ENCODE measurements at regions not wholly inside any gene's neighbourhood (a gene's known extent, or its start where the extent isn't known, plus 50 kb on each side); places are given as distances from the start of the nearest gene placed in this dataset.

GRCh38 chr10:120111628-120112027 is 219.1 kb downstream of the SEC23IP start:
- Mint-ChIP-seq H3K36me3 (ENCODE audit: low read depth) (no peaks in the 10 kb centered on the region), H3K27me3 (ENCODE audit: insufficient read depth) (no peaks in the 10 kb centered on the region), H3K9me3 (peaks cover 8% of the 10 kb centered on the region; the same call in 1 of the 2 replicates), H3K4me3 (no peak overlapping the region), H3K27ac (no peak overlapping the region), H3K4me1 (ENCODE audit: low read depth) (no peaks in the 10 kb centered on the region)
- no peak for DNase-seq
- no peak for TF ChIP-seq CTCF (IDR thresholded peaks at IDR 0.05)

GRCh38 chr10:120112809-120113208 is 220.3 kb downstream of the SEC23IP start:
- no peak overlapping the region for H3K27ac Mint-ChIP-seq
- no peak overlapping the region for H3K4me3 Mint-ChIP-seq
- DNase-seq, result no peak
- H3K4me1 Mint-ChIP-seq (ENCODE audit: low read depth), result no peaks in the 10 kb centered on the region
- no peak for TF ChIP-seq CTCF (IDR thresholded peaks at IDR 0.05)
- H3K9me3 Mint-ChIP-seq, result peaks cover 10% of the 10 kb centered on the region
- H3K27me3 Mint-ChIP-seq (ENCODE audit: insufficient read depth), result no peaks in the 10 kb centered on the region
- no peaks in the 10 kb centered on the region for H3K36me3 Mint-ChIP-seq (ENCODE audit: low read depth)

GRCh38 chr10:120115959-120116358 is 223.4 kb downstream of the SEC23IP start:
- Mint-ChIP-seq H3K4me1 (ENCODE audit: low read depth) (no peaks in the 10 kb centered on the region), H3K27me3 (ENCODE audit: insufficient read depth) (peaks cover 2% of the 10 kb centered on the region)

GRCh38 chr10:120121768-120122167 is 229.2 kb downstream of the SEC23IP start:
- Mint-ChIP-seq H3K27ac (no peak overlapping the region), H3K4me1 (ENCODE audit: low read depth) (no peaks in the 10 kb centered on the region), H3K9me3 (peaks cover 29% of the 10 kb centered on the region), H3K36me3 (ENCODE audit: low read depth) (no peaks in the 10 kb centered on the region), H3K4me3 (no peak overlapping the region), H3K27me3 (ENCODE audit: insufficient read depth) (peaks cover 3% of the 10 kb centered on the region)
- no peak for DNase-seq
- TF ChIP-seq CTCF (IDR thresholded peaks at IDR 0.05), result no peak

More at GRCh38 chr10:120115959-120116358, 223.4 kb downstream of the SEC23IP start:
- Mint-ChIP-seq H3K27ac (no peak overlapping the region), H3K9me3 (peaks cover 33% of the 10 kb centered on the region), H3K4me3 (no peak overlapping the region), H3K36me3 (ENCODE audit: low read depth) (no peaks in the 10 kb centered on the region)
- DNase-seq, result no peak
- TF ChIP-seq CTCF (IDR thresholded peaks at IDR 0.05), result no peak

- Mint-ChIP-seq H3K27ac (no peak overlapping the region), H3K4me3 (no peak overlapping the region), H3K36me3 (ENCODE audit: low read depth) (peaks cover 8% of the 10 kb centered on the region), H3K27me3 (ENCODE audit: insufficient read depth) (no peaks in the 10 kb centered on the region; the same call in 1 of the 2 replicates), H3K4me1 (ENCODE audit: low read depth) (no peaks in the 10 kb centered on the region), H3K9me3 (peaks cover 30% of the 10 kb centered on the region)
- DNase-seq, result no peak
- no peak for TF ChIP-seq CTCF (IDR thresholded peaks at IDR 0.05)
Measured at GRCh38 chr10:120131183-120131582, 238.7 kb downstream of the SEC23IP start.

- peaks cover 8% of the 10 kb centered on the region for H3K36me3 Mint-ChIP-seq (ENCODE audit: low read depth)
- no peak overlapping the region for H3K4me3 Mint-ChIP-seq
- peaks cover 31% of the 10 kb centered on the region for H3K9me3 Mint-ChIP-seq
- H3K27ac Mint-ChIP-seq, result no peak overlapping the region
- TF ChIP-seq CTCF (IDR thresholded peaks at IDR 0.05), result no peak
- no peaks in the 10 kb centered on the region for H3K4me1 Mint-ChIP-seq (ENCODE audit: low read depth)
- H3K27me3 Mint-ChIP-seq (ENCODE audit: insufficient read depth), result no peaks in the 10 kb centered on the region; the same call in 1 of the 2 replicates
- no peak for DNase-seq
Measured at GRCh38 chr10:120132811-120133210, 240.3 kb downstream of the SEC23IP start.
